Endothelial cell of umbilical vein (primary cell): ENCODE measurements at regions not wholly inside any gene's neighbourhood (a gene's known extent, or its start where the extent isn't known, plus 50 kb on each side); places are given as distances from the start of the nearest gene placed in this dataset.

Experiments used
- BruUV-seq: library from RNA; stranded (reverse); fragments of 400-500 nt; replicated peaks from 2 replicates; lab custom pipeline; 2021; lab: Mats Ljungman, UMichigan
- CTCF ChIA-PET: fragments of 300-600, 350-600 bp; sonication (Branson Sonifier 250); formaldehyde crosslinking; loops from one replicate; lab custom pipeline; 2021; ENCODE audit warnings: antibody characterized with exemption, inconsistent platforms; lab: Charles Lee
- POLR2A ChIA-PET: fragments of 300-600, 350-600 bp; sonication (Branson Sonifier 250); formaldehyde crosslinking; loops from one replicate; lab custom pipeline; 2021; ENCODE audit warnings: antibody characterized with exemption, inconsistent platforms; lab: Charles Lee
- DNase-seq: peaks from one replicate; pipeline ENCODE4 v3.0.0-alpha.2; 2011; ENCODE audit warnings: low read depth, low spot score
- FAIRE-seq: peaks from 2 replicates; lab custom pipeline; 2011; peaks lifted over from hg19 to GRCh38; lab: Jason Lieb, UNC
- H2AFZ ChIP-seq: 2 replicates; pipeline ENCODE4 v1.6.0; 2012; ENCODE audit warnings: low read depth, low read length, control low read depth, inconsistent platforms
- H3K27ac ChIP-seq: 2 replicates; pipeline ENCODE4 v1.5.1; 2011; ENCODE audit warnings: low read depth, mild to moderate bottlenecking, control low read depth, low read length, moderate library complexity; ENCODE audit not compliant: insufficient read depth
- H3K27me3 ChIP-seq, 2 experiments: 2 replicates each; pipeline versions ENCODE4 v1.6.0 to v1.6.1; 2011; ENCODE audit warnings: low read length in 2 of 2, mixed read lengths in 1 of 2; ENCODE audit not compliant: control insufficient read depth in 2 of 2, insufficient read depth in 2 of 2
- H3K36me3 ChIP-seq, 2 experiments: 2 replicates in 1 of 2; 3 replicates in 1 of 2; pipeline ENCODE4 v1.5.1; 2011; ENCODE audit warnings: low read length in 2 of 2, mild to moderate bottlenecking in 1 of 2, moderate library complexity in 1 of 2; ENCODE audit not compliant: control insufficient read depth in 2 of 2, insufficient read depth in 2 of 2; ENCODE audit errors: extremely low read depth in 1 of 2
- H3K4me1 ChIP-seq: 3 replicates; pipeline ENCODE4 v1.5.1; 2011; ENCODE audit warnings: mild to moderate bottlenecking, low read length; ENCODE audit not compliant: control insufficient read depth, insufficient read depth; ENCODE audit errors: extremely low read depth
- H3K4me2 ChIP-seq: 2 replicates; pipeline ENCODE4 v1.6.1; 2011; ENCODE audit warnings: low read length, control low read depth, mixed read lengths; ENCODE audit not compliant: insufficient read depth
- H3K4me3 ChIP-seq, 3 experiments: fragments of 200-600 bp in 1 of 3; sonication (generic), shearing (Covaris generic) in 1 of 3; replicated peaks in 1 of 3; 2 replicates each; pipeline ENCODE4 v1.5.1; 2011 to 2016; ENCODE audit warnings: control low read depth in 3 of 3, low read length in 3 of 3, mild to moderate bottlenecking in 2 of 3, inconsistent platforms in 1 of 3, low read depth in 1 of 3, moderate library complexity in 1 of 3; ENCODE audit not compliant: insufficient read depth in 1 of 3
- H3K79me2 ChIP-seq: 2 replicates; pipeline ENCODE4 v1.6.0; 2012; ENCODE audit warnings: low read length, inconsistent platforms; ENCODE audit not compliant: control insufficient read depth, insufficient read depth
- H3K9ac ChIP-seq: replicated peaks from 2 replicates; pipeline ENCODE3; 2011; ENCODE audit warnings: low read length, control low read depth; ENCODE audit not compliant: insufficient read depth; ENCODE audit errors: extremely low read depth
- H3K9me1 ChIP-seq: replicated peaks from 3 replicates; pipeline ENCODE4 v1.6.0; 2011; ENCODE audit warnings: mild to moderate bottlenecking, low read length; ENCODE audit not compliant: control insufficient read depth, insufficient read depth; ENCODE audit errors: extremely low read depth
- H3K9me3 ChIP-seq: replicated peaks from 2 replicates; pipeline ENCODE4 v1.5.1; 2012; ENCODE audit warnings: low read length, inconsistent platforms; ENCODE audit not compliant: control insufficient read depth, insufficient read depth
- H4K20me1 ChIP-seq: replicated peaks from 2 replicates; pipeline ENCODE3; 2011; ENCODE audit warnings: mild to moderate bottlenecking, low read length; ENCODE audit not compliant: control insufficient read depth, insufficient read depth; ENCODE audit errors: extremely low read depth
- CTCF ChIP-seq, 2 donors: IDR thresholded peaks; 1 replicate in 1 of 2; 2 replicates in 1 of 2; pipeline ENCODE4 v1.5.1; 2011; ENCODE audit warnings: low read length in 2 of 2, mild to moderate bottlenecking in 2 of 2, moderate library complexity in 2 of 2, control low read depth in 1 of 2, inconsistent platforms in 1 of 2, low read depth in 1 of 2; ENCODE audit not compliant: insufficient read depth in 1 of 2; ENCODE audit errors: extremely low read depth in 1 of 2
- EZH2 ChIP-seq: IDR thresholded peaks from 2 replicates; pipeline ENCODE4 v1.6.1; 2012; ENCODE audit warnings: borderline replicate concordance, low read depth, mild to moderate bottlenecking, moderate library complexity, low read length, inconsistent platforms; ENCODE audit not compliant: severe bottlenecking
- FOS ChIP-seq: IDR thresholded peaks from 2 replicates; pipeline ENCODE4 v1.6.1; 2011; ENCODE audit warnings: mild to moderate bottlenecking, low read length, moderate library complexity, borderline replicate concordance; ENCODE audit not compliant: insufficient read depth
- GATA2 ChIP-seq: IDR thresholded peaks from 2 replicates; pipeline ENCODE4 v1.7.0; 2011; ENCODE audit warnings: low read depth, mild to moderate bottlenecking, moderate library complexity, mixed read lengths, low read length; ENCODE audit not compliant: insufficient read length, insufficient read depth
- JUN ChIP-seq: IDR thresholded peaks from 2 replicates; pipeline ENCODE4 v1.6.1; 2011; ENCODE audit warnings: borderline replicate concordance, low read depth; ENCODE audit not compliant: insufficient read length, insufficient read depth
- MAX ChIP-seq: IDR thresholded peaks from 2 replicates; pipeline ENCODE4 v1.6.1; 2011; ENCODE audit not compliant: insufficient read depth, insufficient read length
- MYC ChIP-seq: IDR thresholded peaks from one replicate; pipeline ENCODE4 v1.6.1; 2011; ENCODE audit warnings: mild to moderate bottlenecking, low read depth, low read length
- POLR2A ChIP-seq: IDR thresholded peaks from 2 replicates; pipeline ENCODE4 v1.6.1; 2012; ENCODE audit warnings: low read depth, mild to moderate bottlenecking, control low read depth, low read length
- POLR2AphosphoS5 ChIP-seq: IDR thresholded peaks from 2 replicates; pipeline ENCODE4 v1.6.1; 2012; ENCODE audit warnings: low read depth, mild to moderate bottlenecking, control low read depth, low read length, moderate library complexity; ENCODE audit not compliant: insufficient read depth
- dilution Hi-C: fragments of 300-500 bp; cut with MboI; formaldehyde crosslinking; loops from one replicate; pipeline ENCODE4 v1.15.0; 2019; ENCODE audit warnings: low sequenced_read_pairs; ENCODE audit not compliant: extremely low pct_ligation_motif_present
- intact Hi-C: fragments of 100-400 bp; cut with micrococcal nuclease; formaldehyde crosslinking; loops from one replicate; pipeline ENCODE4 v1.10.0; 2022

- Histone ChIP-seq H3K4me2 (no peak overlapping the region), H2AFZ (no peak overlapping the region), H3K9me3 (peaks cover 8% of the 10 kb centered on the region), H3K9ac (no peak overlapping the region), H3K27ac (no peak overlapping the region), H3K79me2 (no peaks in the 10 kb centered on the region), H3K4me1 (no peaks in the 10 kb centered on the region), H3K27me3 (no peaks in the 10 kb centered on the region), H4K20me1 (no peaks in the 10 kb centered on the region), H3K36me3 (no peaks in the 10 kb centered on the region), H3K4me3 (no peak overlapping the region), H3K9me1 (no peaks in the 10 kb centered on the region)
- DNase-seq (no peak), FAIRE-seq (no peak)
- POLR2A ChIA-PET, result no interaction called here
- BruUV-seq, result no TSS peak
- dilution Hi-C loops, result no loop called here
- TF ChIP-seq MAX (no peak), POLR2AphosphoS5 (no peak), MYC (no peak), POLR2A (no peak), GATA2 (no peak), CTCF (IDR thresholded peaks at IDR 0.05; ENCODE audit: extremely low read depth in 1 of 2, insufficient read depth in 1 of 2, low read depth in 1 of 2, low read length in 2 of 2) (no peak), JUN (no peak), EZH2 (no peak), FOS (no peak)
- CTCF ChIA-PET, result no interaction called here
- intact Hi-C loops, result no loop called here
Observed at GRCh38 chr20:16175322-16175961, 397.8 kb downstream of the KIF16B start.
